Progenitor cell of endocrine pancreas (in vitro differentiated cells): ENCODE measurements at regions not wholly inside any gene's neighbourhood (a gene's known extent, or its start where the extent isn't known, plus 50 kb on each side); places are given as distances from the start of the nearest gene placed in this dataset.

ENCODE experiments used
- DNase-seq: peaks from one replicate; pipeline ENCODE4 v3.0.0; 2021; ENCODE audit warnings: low spot score; ENCODE audit not compliant: unreplicated experiment
- H3K27ac Mint-ChIP-seq: 2 replicates; pipeline ENCODE4 v1.8.0; 2021; ENCODE audit warnings: mild to moderate bottlenecking, moderate library complexity, mixed read lengths
- H3K27me3 Mint-ChIP-seq: 2 replicates; pipeline ENCODE4 v1.8.0; 2021; ENCODE audit warnings: mixed read lengths
- H3K36me3 Mint-ChIP-seq: 2 replicates; pipeline ENCODE4 v1.8.0; 2022; ENCODE audit warnings: mixed read lengths; ENCODE audit not compliant: insufficient read depth
- H3K4me1 Mint-ChIP-seq: 2 replicates; pipeline ENCODE4 v1.8.0; 2021; ENCODE audit warnings: low read depth, mixed read lengths
- H3K4me3 Mint-ChIP-seq: 2 replicates; pipeline ENCODE4 v1.8.0; 2021; ENCODE audit warnings: low read depth, mild to moderate bottlenecking, moderate library complexity, mixed read lengths
- H3K9me3 Mint-ChIP-seq: 2 replicates; pipeline ENCODE4 v1.8.0; 2021; ENCODE audit warnings: low read depth, mixed read lengths
- TF ChIP-seq, protein P1 (sequence below): fragments of 200-600 bp; sonication (generic); IDR thresholded peaks from one replicate; pipeline ENCODE4 v1.5.0; 2021; ENCODE audit warnings: antibody characterized with exemption, mild to moderate bottlenecking; ENCODE audit not compliant: unreplicated experiment

DNA sequence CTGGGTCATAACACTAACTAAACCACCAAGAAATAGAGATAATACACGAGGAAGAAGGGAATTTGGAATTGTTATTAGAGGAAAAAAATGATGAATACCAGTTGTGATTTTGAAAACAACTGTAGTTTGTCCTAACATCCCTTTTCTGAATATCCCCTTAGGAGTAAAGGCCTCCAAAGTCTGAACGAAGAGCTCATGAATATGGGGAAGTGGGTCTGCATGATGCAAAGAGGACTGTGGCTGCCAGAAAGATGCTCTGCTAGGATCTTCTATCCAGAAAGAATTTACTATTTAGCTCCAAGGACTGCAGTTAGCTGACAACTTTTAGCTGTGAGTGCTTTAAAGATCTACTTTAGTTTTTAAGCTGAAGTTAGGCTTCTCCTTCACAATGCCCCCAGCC, 308.8 kb upstream of the HS3ST5 start:
- TF ChIP-seq, protein P1, sequence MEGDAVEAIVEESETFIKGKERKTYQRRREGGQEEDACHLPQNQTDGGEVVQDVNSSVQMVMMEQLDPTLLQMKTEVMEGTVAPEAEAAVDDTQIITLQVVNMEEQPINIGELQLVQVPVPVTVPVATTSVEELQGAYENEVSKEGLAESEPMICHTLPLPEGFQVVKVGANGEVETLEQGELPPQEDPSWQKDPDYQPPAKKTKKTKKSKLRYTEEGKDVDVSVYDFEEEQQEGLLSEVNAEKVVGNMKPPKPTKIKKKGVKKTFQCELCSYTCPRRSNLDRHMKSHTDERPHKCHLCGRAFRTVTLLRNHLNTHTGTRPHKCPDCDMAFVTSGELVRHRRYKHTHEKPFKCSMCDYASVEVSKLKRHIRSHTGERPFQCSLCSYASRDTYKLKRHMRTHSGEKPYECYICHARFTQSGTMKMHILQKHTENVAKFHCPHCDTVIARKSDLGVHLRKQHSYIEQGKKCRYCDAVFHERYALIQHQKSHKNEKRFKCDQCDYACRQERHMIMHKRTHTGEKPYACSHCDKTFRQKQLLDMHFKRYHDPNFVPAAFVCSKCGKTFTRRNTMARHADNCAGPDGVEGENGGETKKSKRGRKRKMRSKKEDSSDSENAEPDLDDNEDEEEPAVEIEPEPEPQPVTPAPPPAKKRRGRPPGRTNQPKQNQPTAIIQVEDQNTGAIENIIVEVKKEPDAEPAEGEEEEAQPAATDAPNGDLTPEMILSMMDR, result no peak
- Mint-ChIP-seq H3K9me3 (no peaks in the 10 kb centered on the region), H3K27me3 (peaks cover 4% of the 10 kb centered on the region), H3K36me3 (no peaks in the 10 kb centered on the region), H3K4me1 (peaks cover 11% of the 10 kb centered on the region), H3K4me3 (no peak overlapping the region), H3K27ac (no peak overlapping the region)
- DNase-seq, result no peak

DNA sequence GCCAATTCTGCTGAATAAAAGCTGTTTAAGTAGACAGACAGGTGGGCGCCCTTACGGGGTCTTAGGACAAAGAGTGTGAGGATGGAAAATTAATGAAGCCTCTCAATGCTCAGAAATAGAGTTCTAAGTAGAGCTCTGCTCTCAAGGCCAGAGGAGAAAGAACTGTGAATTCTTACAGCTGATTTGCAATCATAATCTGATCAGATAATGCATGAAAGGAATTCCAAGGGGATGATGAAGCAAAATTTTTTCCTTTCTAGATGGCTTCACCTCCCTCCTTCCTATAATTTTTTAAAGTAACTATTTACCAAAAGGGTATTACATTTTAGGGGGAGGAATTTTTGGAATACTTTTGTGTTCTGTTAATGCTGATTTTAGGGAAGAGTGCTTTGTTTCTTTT, 308.1 kb upstream of the HS3ST5 start:
- peaks cover 13% of the 10 kb centered on the region for H3K4me1 Mint-ChIP-seq
- DNase-seq, result no peak
- peaks cover 4% of the 10 kb centered on the region for H3K27me3 Mint-ChIP-seq
- no peak overlapping the region for H3K4me3 Mint-ChIP-seq
- no peaks in the 10 kb centered on the region for H3K36me3 Mint-ChIP-seq
- H3K9me3 Mint-ChIP-seq, result no peaks in the 10 kb centered on the region
- no peak overlapping the region for H3K27ac Mint-ChIP-seq
- TF ChIP-seq, protein P1, result no peak

DNA sequence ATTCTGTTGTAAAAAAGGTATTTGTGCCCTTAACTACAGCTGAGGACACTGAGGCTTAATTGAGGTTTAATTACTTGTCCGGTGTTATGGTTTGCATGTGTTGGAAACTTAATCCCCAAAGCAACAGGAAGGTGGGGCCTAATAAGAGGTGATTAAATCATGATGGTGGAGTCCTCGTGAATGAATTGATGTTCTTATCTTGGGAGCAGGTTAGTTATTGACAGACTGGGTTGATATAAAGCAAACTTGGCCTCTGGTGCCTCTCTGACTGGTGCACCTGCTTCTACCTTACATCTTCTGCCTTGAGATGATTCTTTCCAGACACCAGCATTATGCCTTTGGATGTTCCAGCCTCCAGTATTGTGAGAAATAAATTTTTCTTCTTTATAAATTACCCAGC, 306.5 kb upstream of the HS3ST5 start:
- no peaks in the 10 kb centered on the region for H3K9me3 Mint-ChIP-seq
- DNase-seq, result no peak
- H3K27me3 Mint-ChIP-seq, result peaks cover 4% of the 10 kb centered on the region
- no peak overlapping the region for H3K27ac Mint-ChIP-seq
- TF ChIP-seq, protein P1, result no peak
- H3K4me3 Mint-ChIP-seq, result no peak overlapping the region
- peaks cover 14% of the 10 kb centered on the region for H3K4me1 Mint-ChIP-seq
- no peaks in the 10 kb centered on the region for H3K36me3 Mint-ChIP-seq

DNA sequence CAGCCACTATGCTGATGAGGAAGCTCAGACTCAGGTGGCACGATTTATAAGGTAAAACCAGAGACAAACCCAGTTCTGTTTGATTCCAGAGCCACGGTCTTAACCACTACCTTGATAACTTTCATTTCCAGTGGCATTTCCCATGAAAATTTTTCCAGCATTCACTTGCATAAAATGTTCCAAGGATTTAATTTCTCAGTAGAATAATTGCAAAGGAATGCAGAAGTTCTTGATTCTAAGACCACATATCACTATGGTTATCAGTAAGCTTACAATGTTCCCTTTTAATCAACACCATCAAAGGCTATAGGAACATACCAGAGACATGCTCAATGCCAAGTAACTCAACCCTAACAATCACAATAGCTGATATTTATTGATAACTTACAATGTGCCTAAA, 306.0 kb upstream of the HS3ST5 start:
- Mint-ChIP-seq H3K36me3 (no peaks in the 10 kb centered on the region), H3K4me1 (peaks cover 14% of the 10 kb centered on the region), H3K9me3 (no peaks in the 10 kb centered on the region), H3K4me3 (no peak overlapping the region), H3K27me3 (peaks cover 4% of the 10 kb centered on the region), H3K27ac (no peak overlapping the region)
- no peak for DNase-seq
- TF ChIP-seq, protein P1, result no peak

DNA sequence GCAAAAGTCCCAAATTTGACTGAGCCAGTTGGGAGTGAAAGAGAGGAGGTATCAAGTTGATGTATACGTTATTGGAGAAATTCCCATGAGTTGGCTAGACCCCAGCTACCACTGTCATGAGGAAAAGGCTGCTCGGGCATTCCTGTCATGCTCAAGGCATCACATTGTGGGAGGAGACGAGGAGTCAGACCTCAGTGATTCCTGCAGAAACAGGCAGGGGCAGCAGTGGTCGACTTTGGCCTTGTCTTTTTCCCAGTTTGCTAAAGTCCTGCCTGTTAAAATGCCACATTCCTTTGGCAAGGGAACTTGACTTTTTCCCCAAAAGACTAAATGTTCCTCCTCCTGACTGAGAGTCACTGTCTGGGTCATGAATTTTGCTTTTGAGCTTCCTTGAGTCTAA, 295.5 kb upstream of the HS3ST5 start:
- Mint-ChIP-seq H3K27me3 (no peaks in the 10 kb centered on the region), H3K36me3 (no peaks in the 10 kb centered on the region), H3K9me3 (no peaks in the 10 kb centered on the region), H3K4me3 (no peak overlapping the region), H3K4me1 (no peaks in the 10 kb centered on the region), H3K27ac (no peak overlapping the region)
- TF ChIP-seq, protein P1, result no peak
- DNase-seq, result no peak
